Lower leg skin (tissue), 3 donors: ENCODE measurements at regions not wholly inside any gene's neighbourhood (a gene's known extent, or its start where the extent isn't known, plus 50 kb on each side); places are given as distances from the start of the nearest gene placed in this dataset.

ENCODE experiments used
- POLR2A ChIP-seq, 2 donors: fragments of 450-650 bp; IDR thresholded peaks; one replicate each; pipeline ENCODE4 v1.6.1; 2016 to 2017; ENCODE audit warnings: antibody characterized with exemption in 2 of 2, mild to moderate bottlenecking in 1 of 2, moderate library complexity in 1 of 2
- TF ChIP-seq, protein P1 (sequence below), 3 donors: fragments of 450-650 bp; IDR thresholded peaks; one replicate each; pipeline ENCODE4 v1.5.1; 2016; ENCODE audit warnings: antibody characterized with exemption in 3 of 3, mild to moderate bottlenecking in 3 of 3, moderate library complexity in 2 of 3

DNA sequence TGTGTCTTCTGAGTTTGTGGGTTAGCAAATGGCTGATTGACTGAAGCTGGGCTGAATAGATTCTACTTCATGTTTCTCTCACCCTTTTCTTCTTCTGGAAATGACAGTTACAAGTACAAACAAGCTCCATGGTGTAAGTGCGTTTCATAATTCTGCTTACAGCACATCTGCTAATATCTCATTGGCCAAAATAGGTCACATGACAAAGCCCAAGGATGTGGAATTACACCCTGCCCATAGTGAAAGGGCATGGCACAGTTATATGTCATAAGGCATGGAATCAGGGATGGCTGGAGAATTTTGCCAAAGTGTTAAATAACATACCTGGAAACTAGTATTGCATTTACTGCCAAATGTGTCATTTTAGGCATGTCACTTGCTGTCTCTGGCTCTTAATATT lies 327.2 kb downstream of the NKX6-1 start:
- TF ChIP-seq, protein P1, sequence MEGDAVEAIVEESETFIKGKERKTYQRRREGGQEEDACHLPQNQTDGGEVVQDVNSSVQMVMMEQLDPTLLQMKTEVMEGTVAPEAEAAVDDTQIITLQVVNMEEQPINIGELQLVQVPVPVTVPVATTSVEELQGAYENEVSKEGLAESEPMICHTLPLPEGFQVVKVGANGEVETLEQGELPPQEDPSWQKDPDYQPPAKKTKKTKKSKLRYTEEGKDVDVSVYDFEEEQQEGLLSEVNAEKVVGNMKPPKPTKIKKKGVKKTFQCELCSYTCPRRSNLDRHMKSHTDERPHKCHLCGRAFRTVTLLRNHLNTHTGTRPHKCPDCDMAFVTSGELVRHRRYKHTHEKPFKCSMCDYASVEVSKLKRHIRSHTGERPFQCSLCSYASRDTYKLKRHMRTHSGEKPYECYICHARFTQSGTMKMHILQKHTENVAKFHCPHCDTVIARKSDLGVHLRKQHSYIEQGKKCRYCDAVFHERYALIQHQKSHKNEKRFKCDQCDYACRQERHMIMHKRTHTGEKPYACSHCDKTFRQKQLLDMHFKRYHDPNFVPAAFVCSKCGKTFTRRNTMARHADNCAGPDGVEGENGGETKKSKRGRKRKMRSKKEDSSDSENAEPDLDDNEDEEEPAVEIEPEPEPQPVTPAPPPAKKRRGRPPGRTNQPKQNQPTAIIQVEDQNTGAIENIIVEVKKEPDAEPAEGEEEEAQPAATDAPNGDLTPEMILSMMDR (IDR thresholded peaks at IDR 0.05), result no peak
- TF ChIP-seq POLR2A (IDR thresholded peaks at IDR 0.05), result no peak
